ENCODE measurements at regions not wholly inside any gene's neighbourhood (a gene's known extent, or its start where the extent isn't known, plus 50 kb on each side); places are given as distances from the start of the nearest gene placed in this dataset.

- no peak for TF ChIP-seq CTCF (IDR thresholded peaks at IDR 0.05)
- no peak for TF ChIP-seq POLR2A (IDR thresholded peaks at IDR 0.05)
Measured at GRCh38 chr2:56933976-56934375, 750.2 kb downstream of the CCDC85A start.
